Stromal cell of bone marrow (primary cell): ENCODE measurements at regions not wholly inside any gene's neighbourhood (a gene's known extent, or its start where the extent isn't known, plus 50 kb on each side); places are given as distances from the start of the nearest gene placed in this dataset.
"Not testable (repeated sequence)": the region's sequence is repeated elsewhere in the genome, so short reads cannot be mapped to it uniquely, and the experiment has no call there.

Experiments
- DNase-seq: peaks from one replicate; pipeline ENCODE4 v3.0.0-alpha.2; 2012; ENCODE audit warnings: low read depth

DNA sequence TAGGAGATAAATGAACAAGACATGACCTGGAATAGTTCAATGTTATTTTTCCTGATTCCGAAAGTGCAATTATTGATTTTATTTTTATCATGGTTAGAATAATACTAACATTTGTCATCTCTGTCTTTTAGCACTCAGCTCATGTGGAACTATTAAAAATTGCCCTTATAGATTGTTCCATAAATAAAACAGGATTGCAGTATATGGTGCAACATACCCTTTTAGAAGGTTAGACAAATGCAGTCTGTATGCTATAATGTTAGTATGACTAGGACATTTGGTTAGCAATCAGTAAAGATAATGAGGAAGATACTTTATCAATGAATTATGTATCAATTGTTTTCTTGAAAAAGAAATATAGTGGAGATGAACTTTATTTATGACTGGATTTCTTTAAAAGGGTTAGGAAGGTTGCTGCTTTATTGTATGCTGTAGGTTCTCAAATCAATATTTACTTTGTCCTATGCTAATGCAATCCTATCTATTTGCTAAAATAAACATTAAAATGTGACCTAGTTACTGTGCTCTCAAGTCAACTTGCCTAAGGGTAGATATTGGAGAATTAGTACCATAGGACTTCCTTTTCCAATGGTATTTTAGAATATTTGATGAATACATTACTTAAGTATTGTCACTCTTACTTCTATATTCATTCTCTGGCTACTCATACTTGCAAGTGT is 348.9 kb upstream of the ISL1 start:
- DNase-seq: no peak

DNA sequence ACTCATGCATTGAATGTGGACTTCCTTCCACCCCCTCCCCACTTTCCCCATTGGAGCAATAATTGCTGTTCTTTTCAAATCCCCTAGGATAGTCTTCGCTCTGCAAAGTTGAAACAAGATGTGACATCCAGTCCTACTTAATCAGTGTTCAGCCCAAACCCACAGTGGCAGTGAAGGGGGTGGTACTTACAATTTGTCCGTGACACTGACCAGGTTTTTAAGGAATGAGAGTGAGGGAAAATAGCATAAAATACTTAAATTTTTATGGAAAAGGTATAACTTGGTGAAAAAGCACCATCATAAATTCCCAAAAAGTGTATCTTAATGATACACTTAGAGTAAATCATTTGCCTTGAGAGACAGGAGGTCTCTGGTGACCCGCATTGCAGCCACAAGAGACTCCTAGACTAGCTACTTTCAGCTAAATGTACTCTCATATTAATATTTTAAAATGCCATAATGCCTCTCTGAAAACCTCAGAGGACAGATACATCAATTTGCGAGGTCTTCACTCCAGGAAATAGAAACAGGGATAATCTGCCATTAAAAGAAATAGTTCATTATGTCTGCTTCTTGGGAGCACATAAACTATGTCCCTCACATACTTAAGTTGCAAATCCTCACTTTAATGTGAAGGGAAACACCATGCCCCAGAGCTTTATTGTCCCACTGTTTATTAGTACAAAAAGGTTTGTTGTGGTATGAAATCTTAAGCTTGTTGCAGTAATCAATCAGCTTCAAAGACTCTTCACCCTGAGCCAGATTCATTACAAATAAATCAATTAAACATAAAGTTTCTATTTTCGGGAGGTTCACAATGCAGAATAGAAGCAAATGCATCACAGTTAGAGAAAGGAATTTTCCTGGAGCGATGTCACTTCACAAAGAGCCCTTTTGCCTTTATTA is 343.6 kb upstream of the ISL1 start:
- no peak for DNase-seq

DNA sequence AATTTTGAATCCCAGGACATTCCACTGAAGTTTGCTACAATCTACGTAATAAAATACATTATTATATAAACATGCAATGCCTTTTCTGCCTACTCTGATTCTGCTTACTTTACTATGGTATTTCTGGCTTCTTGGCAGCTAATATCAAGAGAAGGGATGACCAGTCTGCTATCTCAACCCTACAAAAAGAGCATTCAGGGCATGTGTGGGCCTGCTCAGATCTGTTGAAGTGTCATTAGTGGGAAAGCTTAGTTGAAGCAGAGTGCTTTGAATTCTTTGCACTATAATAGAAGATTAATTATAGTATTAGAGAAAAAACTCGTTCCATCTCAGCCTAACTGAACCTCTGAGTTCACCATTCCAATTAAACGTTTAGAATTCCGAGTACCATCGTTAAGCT is 339.5 kb upstream of the ISL1 start:
- DNase-seq: no peak

DNA sequence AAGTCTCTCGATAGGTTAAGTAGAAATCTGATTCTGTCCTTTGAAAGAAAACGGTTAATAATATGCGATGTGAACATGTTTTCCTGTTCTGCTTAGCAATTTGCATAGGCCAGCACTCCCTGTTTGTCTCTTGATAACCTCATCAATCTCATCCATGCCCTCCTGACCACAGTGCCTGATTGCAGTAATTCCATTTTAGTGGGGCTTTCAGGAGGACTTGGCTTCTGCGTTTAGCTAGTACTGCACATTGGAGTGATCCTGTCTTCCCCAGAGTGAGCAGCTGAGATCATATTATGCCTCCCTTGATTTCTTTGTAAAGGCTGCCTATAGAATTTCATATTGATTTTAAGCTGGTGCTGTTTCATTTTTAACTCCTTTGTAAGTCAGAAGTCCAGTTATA is 335.9 kb upstream of the ISL1 start:
- DNase-seq: no peak

DNA sequence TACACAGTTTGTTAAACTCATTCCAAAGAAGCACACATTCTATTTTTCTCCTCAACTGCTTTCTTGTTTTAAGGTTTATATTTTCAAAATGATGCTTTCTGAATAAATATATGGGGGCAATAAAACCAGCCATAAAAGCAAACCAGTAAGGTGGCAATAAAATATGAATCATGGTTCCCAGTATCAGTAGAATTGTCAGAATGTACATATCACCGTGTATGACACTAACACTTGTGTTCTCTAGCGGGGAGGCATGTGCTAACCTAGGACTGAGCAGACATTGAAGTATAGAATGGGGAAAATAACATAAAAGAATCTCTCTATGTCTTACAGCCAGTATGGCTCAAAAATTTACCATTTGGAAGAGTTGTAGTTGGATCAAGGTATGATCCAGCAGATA is 329.9 kb upstream of the ISL1 start:
- no peak for DNase-seq

DNA sequence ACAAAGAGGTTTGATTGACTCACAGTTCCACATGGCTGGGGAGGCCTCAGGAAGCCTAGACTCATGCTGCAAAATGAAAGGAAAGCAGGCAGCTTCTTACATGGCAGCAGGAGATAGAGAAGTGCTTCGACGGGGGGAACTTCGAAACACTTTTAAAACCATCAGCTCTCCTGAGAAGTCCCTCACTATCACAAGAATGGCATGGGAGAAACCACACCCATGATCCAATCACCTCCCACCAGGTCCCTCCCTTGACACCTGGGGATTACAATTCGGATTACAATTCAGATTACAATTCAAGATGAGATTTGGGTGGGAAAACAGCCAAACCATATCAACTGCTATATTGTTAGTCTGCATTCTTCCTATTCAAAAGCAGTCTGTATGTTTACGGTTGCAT is 322.3 kb upstream of the ISL1 start:
- no peak for DNase-seq

DNA sequence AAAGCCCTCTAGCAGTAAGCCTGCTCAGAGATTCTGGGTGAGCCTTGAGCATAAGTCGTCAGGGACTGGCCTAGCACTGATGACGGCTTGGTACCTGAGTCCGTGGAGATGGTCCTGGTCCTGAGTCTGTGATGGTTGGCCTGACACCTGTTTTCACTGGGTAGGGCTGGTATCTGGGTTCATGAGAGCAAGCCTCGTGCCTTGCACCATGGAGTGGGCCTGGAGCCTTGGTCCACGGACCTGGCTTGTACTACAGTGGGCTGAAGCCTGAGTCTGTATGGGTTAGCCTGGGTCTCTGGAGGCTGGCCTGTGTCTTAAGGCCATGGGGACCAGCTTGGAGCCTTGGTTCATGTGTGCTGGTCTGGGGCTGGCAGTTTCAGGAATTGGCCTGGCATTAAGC is 310.3 kb upstream of the ISL1 start:
- no peak for DNase-seq

DNA sequence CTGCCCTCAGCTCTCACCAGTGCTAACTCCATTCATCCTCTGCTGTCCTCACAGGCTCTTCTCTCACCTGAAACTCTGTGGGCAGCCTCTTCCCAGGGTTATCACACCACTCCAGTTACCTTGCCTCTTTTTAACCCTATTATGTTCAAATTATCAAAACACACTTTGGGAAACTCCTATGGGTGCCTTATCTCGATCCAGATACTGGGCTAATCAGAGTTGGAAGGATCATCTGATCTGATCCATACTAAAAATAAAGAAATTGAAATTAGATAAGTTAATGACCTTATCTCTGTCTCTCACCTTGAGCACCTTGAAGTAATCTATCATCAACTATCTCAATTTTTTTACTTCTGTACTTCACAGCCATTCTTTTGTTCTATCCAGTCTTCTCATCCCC is 300.5 kb upstream of the ISL1 start:
- no peak for DNase-seq

DNA sequence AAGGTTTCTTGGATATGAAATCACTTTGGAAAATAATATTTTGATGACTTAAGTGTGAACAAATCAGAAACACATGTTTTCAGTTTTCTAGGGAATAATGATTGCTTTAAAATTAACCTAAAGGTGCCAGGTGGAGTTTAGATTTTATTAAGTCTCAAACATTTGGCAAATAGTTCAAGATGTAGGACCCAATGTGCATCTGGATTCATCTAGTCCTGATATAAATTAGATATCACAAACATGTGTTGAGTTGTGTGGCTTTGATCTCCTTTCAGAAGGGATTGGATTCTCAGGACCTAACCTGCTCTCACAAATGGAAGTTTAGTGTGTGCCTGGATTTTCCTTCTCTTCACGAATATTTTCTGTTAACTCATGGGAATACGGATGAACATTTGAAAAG is 291.4 kb upstream of the ISL1 start:
- no peak for DNase-seq

DNA sequence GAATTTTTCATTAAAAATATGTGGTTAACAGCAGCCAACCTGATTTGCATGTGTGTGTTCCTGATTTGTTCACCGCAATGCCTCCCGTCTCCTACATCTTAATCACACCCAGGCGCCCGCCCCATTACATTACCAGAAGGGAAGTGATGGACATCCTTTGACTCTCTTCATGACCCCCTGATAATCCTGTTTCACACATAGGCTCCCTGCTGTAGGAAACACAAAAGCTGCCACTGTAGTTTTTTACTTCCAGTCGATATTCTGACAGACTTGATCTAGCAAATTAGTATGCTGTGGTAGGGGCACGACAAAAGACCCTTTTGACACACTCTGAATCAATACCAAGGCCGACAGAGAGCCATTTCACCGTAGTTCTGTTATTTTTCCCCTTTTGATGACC is 287.8 kb upstream of the ISL1 start:
- no peak for DNase-seq

DNA sequence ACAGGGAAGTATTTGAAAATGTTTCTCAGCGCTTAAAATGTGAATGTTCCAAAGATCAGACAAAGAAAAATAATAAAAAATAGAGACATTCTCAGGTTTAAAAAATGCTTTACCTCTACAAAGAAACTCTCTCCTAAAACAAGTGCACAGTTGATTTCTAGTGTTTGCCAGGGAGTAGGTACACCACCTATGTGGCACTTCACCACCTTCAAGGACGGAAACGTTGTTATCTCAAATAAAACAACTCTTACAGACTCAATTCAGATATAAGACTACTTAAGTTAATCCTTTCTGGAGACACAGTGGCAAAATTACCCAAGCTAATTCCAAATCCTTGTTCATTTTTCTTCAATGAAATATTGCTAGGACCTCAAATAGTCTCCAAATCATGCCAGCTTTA is 286.4 kb upstream of the ISL1 start:
- no peak for DNase-seq

DNA sequence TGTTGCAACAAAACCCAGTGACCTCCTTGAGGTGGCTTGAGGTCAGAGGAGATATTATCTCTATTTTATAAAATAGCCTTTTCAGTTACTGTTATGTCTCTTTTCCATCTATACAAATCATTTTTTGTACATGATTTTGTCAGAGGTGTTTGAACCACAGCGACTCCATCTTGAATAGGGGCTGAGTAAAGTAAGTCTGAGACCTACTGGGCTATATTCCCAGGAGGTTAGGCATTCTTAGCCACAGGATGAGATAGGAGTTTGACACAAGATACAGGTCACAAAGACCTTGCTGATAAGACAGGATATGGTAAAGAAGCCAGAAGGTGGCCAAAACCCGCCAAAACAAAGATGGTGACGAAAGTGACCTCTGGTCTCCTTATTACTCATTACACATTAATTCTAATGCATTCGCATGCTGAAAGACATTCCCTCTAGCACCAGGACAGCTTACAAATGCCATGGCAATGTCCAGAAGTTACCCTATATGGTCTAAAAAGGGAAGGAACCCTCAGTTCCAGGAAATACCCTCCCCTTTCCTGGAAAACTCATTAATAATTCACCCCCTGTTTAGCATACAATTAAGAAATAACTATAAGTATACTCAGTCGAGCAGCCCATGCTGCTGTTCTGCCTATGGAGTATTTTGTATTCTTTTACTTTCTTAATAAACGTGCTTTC is 283.9 kb upstream of the ISL1 start:
- no peak for DNase-seq

DNA sequence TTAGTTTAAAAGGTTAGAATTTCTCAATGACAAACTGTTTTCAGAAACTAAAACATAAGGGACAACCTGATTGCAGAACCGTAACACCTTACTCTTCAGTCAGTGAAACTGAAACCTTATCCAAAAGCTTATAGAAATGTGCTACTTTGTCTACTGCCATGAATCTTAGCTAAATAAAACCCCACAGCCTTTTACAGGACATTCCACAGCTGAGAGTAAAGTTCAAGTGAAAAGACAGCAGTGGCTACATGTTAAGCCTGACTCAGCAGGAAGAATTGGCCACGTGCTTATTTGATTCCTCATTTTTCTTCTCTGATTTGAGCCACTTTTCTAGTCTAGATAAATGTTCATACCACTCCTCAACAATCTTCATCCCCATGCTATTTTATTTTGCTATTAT is 278.7 kb upstream of the ISL1 start:
- no peak for DNase-seq

DNA sequence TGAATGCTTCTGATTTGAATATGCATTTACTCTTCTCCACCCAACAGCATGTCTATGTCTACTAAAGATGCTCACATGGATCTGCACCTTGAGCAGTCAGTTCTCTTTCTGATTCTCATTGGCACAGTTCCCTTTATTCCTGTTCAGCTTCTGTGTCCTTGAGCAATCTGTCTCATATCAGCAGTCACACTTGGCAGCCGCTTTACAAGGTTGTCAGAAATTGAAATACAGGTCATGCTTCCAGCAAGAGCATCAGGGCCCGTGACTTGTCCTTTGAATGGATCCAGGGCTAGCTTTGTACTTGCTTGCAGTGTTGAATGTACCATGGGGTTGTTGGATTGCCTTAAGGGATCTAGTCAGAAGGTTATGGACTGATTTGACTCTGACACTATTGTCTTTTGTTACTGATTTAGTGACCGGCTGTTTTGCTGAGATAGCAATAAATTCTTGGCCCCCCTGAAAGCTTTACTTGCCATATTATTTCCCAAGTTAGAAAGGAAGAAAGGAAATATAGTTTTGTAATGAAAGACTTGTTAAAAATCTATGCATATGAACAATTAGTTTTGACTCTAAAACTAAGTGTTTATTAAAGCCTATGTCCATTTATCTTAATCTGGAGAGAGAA is 273.4 kb upstream of the ISL1 start:
- DNase-seq: no peak

DNA sequence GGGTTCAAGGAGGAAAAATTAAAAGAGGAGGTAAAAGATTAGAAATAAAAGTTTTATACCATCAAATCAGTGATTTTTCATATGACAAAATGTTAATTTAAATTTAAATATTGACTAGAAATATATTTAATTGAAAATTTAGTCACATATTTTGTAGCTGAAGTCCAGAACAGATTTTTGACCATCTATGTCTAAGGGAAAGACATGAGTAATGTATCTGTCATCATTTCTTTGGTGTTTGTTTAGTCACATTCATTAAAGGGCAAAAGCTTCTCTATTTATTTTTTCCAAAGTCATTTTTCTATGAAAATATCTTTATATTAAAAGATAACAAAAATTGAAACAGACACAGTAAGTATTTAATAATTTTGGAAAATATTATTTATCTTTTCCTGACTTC is 252.0 kb upstream of the ISL1 start:
- no peak for DNase-seq

DNA sequence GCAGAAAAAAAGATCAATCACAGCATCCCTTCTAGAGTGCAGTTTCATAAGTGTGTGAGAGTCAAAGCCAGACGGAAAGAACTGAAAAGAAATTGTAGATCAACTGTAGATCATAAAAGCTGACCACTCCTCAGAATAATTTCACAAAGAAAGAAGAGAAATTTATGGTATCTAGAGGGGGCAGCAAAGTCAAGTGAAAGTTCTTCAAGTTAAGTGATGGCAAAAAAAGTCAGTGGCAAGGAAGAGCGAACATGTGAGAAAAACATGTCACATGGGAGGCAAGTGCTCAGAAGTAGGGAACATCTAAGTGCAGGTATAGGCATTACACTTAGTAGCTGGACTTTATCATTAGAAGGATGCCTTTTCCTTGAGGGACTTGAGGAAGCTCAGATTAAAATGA is 245.1 kb upstream of the ISL1 start:
- DNase-seq: no peak

DNA sequence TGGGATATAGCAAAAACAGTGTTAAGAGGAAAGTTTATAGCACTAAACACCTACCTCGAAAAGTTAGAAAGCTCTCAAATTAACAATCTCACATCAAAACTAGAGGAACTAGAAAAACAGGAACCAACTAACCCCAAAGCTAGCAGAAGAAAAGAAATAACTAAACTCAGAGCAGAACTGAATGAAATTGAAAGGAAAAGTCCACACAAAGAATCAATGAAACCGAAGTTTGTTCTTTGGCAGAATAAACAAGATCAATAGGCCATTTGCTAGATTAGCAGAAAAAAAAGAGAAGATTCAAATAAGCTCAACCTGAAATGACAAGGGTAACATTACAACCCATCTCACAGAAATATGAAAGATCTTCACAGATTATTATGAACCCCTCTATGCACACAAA is 234.8 kb upstream of the ISL1 start:
- DNase-seq: no peak

DNA sequence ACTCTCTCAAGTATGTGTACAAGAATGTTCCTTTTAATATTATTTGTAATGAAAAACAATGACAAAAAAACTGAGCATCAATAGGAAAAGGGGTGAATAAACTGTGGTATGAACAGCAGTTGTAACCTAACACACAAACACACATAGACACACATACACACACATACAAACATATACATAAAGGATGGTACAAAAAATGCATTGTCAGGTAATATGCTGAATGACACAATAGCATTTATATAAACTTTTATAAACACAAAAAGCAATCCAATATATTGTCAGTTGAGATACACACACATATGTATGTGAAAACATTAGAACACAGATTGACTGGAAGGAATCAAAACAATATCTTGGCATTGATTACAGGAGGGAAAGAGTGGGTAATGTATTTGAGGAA is 227.0 kb upstream of the ISL1 start:
- DNase-seq: no peak

DNA sequence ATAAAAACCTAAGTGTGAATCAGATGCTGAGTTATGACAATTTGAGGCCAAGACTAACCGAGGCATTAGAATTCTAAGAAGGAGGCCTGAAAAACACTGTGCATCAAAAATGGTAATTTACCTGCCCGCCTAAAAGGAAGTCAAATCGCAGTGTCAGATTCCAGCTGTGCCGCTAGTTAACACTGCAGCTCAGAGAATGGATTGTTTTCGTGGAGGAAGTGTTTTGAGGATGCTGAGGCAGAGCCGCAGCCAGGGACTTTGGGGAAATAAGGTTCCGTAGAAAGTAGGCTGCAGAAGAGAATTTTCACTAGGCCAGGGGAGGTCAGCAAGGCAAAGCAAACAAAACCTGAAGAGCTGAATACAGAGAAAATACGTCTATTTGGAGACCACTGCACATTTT is 226.4 kb upstream of the ISL1 start:
- DNase-seq: no peak

DNA sequence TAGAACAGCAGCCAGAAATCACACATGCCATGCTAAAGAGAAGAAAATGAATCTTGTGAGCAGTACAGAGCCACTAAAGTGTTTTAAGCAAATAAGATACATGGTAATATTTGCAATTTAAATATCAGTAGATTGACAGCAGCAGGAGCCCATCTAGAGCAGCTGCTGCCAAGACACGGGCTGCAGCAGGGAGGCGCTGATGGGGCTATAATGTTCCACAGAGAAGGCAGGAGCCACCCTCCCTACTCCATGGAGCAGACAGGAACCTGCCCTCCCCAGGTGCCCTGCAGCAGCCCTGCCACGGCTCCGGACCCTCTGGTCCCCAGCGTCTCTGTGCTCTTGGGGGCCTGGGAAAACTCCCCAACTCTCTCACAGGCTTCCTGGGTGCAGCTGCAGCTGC is 224.1 kb upstream of the ISL1 start:
- DNase-seq: no peak

DNA sequence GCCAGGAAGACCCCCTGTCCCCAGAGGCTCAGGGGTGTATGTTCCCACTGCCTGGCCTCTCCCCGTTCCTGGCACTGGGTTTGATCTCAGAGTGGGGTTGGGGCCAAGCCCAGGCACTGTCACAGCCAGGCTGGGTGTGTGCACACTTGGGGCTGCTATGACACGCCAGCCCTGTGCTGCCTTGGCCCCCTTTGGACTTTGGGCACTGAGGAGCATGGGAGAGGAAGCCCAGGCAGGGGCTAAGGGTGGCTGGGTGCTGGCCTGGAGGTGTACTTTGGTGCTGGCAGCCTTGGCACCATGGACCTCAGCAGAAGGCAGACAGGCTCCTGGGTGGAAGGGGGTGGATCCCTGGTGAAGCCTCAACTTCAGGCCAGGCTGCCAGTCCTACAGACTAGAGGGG is 223.6 kb upstream of the ISL1 start:
- DNase-seq: no peak

DNA sequence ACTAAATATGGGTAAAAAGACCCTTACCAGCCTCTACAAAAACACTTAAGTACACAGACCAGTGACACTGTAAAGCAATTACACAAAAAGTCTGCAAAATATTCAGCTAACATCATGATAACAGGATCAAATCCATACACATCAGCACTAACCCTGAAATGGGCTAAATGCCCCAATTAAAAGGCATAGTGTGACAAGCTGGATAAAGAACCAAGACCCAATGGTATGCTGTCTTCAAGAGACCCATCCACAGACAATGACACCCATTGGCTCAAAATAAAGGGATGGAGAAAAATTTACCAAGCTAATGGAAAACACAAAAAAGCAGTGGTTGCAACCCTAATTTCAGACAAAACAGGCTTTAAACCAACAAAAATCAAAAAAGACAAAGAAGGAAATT is 221.0 kb upstream of the ISL1 start:
- no peak for DNase-seq

DNA sequence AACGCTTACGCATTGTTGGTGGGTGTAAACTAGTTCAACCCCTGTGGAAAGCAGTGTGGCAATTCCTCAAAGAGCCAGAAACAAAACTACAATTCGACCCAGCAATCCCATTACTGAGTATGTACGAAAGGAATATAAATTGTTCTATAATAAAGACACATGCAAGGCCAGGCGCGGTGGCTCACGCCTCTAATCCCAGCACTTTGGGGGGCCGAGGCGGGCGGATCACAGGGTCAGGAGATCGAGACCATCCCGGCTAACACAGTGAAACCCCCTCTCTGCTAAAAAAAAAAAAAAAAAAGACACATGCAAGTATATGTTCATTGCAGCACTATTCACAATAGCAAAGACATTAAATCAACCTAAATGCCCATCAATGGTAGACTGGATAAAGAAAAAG is 217.6 kb upstream of the ISL1 start:
- not testable (repeated sequence) for DNase-seq
